OCI-LY7 (cell line): ENCODE measurements at regions not wholly inside any gene's neighbourhood (a gene's known extent, or its start where the extent isn't known, plus 50 kb on each side); places are given as distances from the start of the nearest gene placed in this dataset.

Experiments
- CTCF ChIP-seq: fragments of 200-600 bp; sonication (generic); conservative IDR thresholded peaks from 2 replicates; pipeline ENCODE4 v1.5.1; 2014; ENCODE audit warnings: mild to moderate bottlenecking, antibody characterized with exemption, low read length, moderate library complexity, mixed read lengths
- EZH2phosphoT487 ChIP-seq: fragments of 200-600 bp; sonication (generic); IDR thresholded peaks from 2 replicates; pipeline ENCODE4 v1.6.1; 2018; ENCODE audit warnings: low read depth, borderline replicate concordance, mild to moderate bottlenecking, mixed run types, antibody characterized with exemption, low read length, moderate library complexity, mixed read lengths

- no peak for TF ChIP-seq CTCF
- TF ChIP-seq EZH2phosphoT487, result no peak
Measured at GRCh38 chr4:83712890-83713289, 177.0 kb downstream of the GPAT3 start.
